Subcutaneous abdominal adipose tissue (tissue), 5 donors: ENCODE measurements at regions not wholly inside any gene's neighbourhood (a gene's known extent, or its start where the extent isn't known, plus 50 kb on each side); places are given as distances from the start of the nearest gene placed in this dataset.
"Not testable (repeated sequence)": the region's sequence is repeated elsewhere in the genome, so short reads cannot be mapped to it uniquely, and the experiment has no call there.

ENCODE experiments used
- H3K27ac ChIP-seq: one replicate; pipeline ENCODE4 v1.7.0; 2013; ENCODE audit warnings: low read depth, mild to moderate bottlenecking, inconsistent platforms, low read length, moderate library complexity
- H3K27me3 ChIP-seq, 5 donors: one replicate each; pipeline ENCODE4 v1.7.0; 2013; ENCODE audit warnings: low read length in 5 of 5, inconsistent platforms in 1 of 5; ENCODE audit not compliant: control insufficient read depth in 5 of 5, insufficient read depth in 4 of 5
- H3K36me3 ChIP-seq, 5 donors: one replicate each; pipeline ENCODE4 v1.7.0; 2013; ENCODE audit warnings: low read length in 5 of 5; ENCODE audit not compliant: control insufficient read depth in 5 of 5, insufficient read depth in 5 of 5
- H3K4me1 ChIP-seq, 5 donors: one replicate each; pipeline ENCODE4 v1.7.0; 2013; ENCODE audit warnings: low read length in 5 of 5, mild to moderate bottlenecking in 3 of 5, moderate library complexity in 1 of 5; ENCODE audit not compliant: control insufficient read depth in 5 of 5, insufficient read depth in 5 of 5
- H3K4me3 ChIP-seq, 5 donors: one replicate each; pipeline ENCODE4 v1.7.0; 2013; ENCODE audit warnings: low read length in 5 of 5, low read depth in 1 of 5
- H3K9ac ChIP-seq, 5 donors: one replicate each; pipeline ENCODE4 v1.7.0; 2013; ENCODE audit warnings: low read length in 5 of 5, mild to moderate bottlenecking in 4 of 5, moderate library complexity in 3 of 5
- H3K9me3 ChIP-seq, 5 donors: one replicate each; pipeline ENCODE4 v1.7.0; 2013; ENCODE audit warnings: low read length in 5 of 5; ENCODE audit not compliant: control insufficient read depth in 5 of 5
- donor health status: healthy.
- donor health status: healthy.
- donor health status: healthy.
- donor health status: healthy.
- donor health status: healthy.

DNA sequence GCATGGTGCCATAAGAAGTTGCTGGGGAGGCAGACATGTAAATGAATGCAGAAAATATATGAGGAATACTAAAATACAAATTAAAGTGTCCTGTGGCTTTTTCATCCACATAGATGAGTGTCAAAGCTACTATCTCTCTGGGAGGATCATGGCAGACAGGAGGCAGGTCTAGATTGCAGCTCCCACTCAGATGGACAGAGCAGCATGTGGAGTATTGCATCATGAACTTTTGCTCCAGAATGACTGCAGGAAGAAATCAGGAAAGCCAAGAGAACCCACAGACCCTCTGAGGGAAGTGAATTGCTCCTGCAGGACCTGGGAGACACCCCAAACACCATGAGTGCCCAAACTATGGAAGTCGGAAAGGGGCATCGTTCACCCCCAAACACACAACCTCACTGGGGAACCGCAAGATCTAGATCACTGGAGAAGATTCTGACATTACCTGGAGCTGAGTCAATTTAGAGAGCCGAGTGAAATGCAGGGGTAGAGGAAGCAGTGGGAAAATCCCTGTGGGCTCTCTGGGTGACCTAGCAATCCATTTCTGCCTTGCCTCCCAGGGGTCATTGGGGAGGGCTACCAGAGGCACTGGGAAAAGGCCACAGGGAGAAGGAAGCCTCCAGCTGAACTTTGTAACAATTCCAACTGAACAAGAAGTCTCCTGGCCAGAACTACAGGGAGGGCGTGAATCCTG, 61.0 kb upstream of the PRSS3 start:
- H3K36me3 ChIP-seq, H3K4me1 ChIP-seq, H3K9me3 ChIP-seq, H3K27me3 ChIP-seq, H3K9ac ChIP-seq, H3K4me3 ChIP-seq, H3K27ac ChIP-seq: not testable (repeated sequence)

DNA sequence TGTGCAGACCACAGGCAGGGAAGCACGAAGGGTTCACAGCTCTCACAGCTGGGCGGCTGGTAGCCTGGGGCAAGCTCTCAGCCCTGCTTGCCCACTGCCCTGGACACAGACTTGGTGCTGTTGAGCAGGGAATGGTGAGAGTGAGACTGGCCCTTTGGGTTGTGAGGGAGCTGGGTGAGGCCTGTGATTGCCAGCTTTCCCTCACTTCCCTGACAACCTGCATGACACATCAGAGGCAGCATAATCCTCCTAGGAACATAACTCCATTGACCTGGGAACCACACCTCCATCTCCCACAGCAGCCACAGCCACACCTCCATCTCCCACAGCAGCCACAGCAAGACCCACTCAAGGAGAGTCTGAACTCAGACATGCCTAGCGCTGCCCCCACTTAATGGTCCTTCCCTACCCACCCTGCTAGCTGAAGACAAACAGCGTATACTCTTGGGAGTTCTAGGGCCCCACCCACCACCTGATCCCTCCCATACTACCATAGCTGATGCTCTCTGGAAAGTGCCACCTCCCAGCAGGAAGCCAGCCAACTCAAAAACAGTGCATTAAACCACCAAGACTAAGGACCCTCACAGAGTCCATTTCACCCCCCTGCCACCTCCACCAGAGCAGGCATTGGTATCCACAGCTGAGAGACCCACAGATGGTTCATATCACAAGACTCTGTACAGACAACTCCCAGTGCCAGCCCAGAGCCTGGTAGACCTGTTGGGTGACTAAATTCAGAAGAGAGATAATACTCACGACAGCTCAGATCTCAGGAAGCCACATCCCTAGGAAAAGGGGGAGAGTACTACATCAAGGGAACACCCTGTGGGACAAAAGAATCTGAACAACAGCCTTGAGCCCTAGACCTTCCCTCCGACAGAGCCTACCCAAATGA, 60.2 kb upstream of the PRSS3 start:
- not testable (repeated sequence) for H3K9ac ChIP-seq, H3K4me1 ChIP-seq, H3K4me3 ChIP-seq, H3K36me3 ChIP-seq, H3K27ac ChIP-seq, H3K9me3 ChIP-seq, H3K27me3 ChIP-seq

DNA sequence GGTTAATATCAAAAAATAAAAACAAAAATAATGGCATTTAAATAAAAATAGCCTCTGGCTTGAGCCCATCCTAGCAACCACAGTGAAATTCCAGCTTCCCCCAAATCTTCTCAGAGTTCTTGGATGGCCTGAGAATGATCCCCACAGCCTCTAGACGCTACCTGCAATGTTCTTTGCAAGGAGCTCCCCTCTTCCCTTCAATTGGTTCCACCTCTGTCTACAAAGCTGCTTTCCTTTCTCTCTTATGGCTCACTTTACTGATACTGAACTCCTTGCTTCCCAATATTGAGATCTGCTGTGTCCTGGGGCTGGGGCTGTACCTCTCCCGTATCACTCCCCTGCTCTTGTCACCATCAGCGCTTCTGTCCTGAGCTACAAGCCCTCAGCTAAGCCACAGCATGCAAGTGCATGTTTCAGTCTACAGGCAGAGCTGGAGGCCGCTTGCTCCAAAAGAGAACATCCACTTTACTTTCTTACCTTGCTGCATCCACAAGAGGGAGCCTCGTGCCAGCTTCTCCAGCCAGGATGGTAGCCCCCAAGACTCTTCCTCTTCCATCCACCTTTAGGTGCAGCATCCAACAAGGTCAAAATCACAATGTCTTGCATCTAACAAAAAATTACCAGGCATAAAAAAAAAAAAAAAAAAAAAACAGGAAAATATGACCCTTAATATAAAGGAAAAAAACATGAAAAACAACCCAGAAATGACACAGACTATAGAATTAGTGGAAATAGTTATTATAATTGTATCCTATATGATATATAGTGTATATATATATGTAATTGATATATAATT, 57.4 kb upstream of the PRSS3 start:
- Histone ChIP-seq H3K27ac (no peak overlapping the region), H3K9me3 (peaks cover 0 to 6% (median 0%) of the 10 kb centered on the region in 5 donors), H3K9ac (no peak overlapping the region), H3K36me3 (no peaks in the 10 kb centered on the region), H3K27me3 (no peaks in the 10 kb centered on the region), H3K4me3 (no peak overlapping the region), H3K4me1 (peaks cover 0 to 10% (median 4%) of the 10 kb centered on the region in 5 donors)

DNA sequence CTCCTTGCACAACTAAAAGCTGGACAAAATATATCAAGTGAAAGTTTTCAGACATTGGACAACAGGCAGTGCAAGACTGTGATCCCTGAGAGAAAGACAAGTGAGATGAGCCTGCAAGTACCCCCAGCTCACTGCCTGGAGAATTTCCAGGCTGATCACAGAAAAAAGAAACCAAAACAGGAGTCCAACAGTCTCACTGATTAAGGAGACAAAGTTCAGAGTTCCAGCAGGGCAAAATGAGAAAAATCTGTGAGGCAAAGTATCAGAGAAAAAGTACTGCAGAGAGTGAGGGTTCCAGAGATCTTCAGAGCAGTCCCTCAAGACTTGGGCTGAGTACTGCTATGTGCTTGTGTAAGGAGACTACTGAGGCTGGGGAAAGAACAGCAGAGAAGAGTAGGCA, 56.0 kb upstream of the PRSS3 start:
- Histone ChIP-seq H3K27ac (no peak overlapping the region), H3K4me3 (no peak overlapping the region), H3K9me3 (peaks cover 0 to 6% (median 0%) of the 10 kb centered on the region in 5 donors), H3K27me3 (no peaks in the 10 kb centered on the region), H3K4me1 (peaks cover 0 to 7% (median 3%) of the 10 kb centered on the region in 5 donors), H3K9ac (no peak overlapping the region), H3K36me3 (no peaks in the 10 kb centered on the region)

DNA sequence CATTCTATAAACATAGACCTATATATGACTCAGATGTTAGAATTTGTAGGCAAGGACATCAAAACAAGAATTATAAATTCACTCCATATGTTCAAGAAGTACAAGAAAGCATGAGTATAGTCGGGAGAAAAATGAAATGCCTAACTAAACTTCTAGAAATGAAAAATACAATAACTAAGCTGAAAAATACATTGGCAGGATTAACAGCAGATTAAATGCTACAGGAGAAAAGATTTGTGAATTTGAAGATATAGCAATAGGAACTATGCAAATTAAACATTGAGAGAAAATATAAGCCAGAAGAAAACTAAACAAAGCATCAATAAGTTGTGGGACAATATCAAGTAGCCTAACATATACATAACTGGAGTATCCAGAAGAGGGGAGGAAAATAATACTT, 55.3 kb upstream of the PRSS3 start:
- no peaks in the 10 kb centered on the region for H3K4me1 ChIP-seq
- no peaks in the 10 kb centered on the region for H3K36me3 ChIP-seq
- no peak overlapping the region for H3K4me3 ChIP-seq
- H3K9ac ChIP-seq = no peak overlapping the region
- peaks cover 0 to 6% (median 0%) of the 10 kb centered on the region in 5 donors for H3K9me3 ChIP-seq
- H3K27ac ChIP-seq = no peak overlapping the region
- H3K27me3 ChIP-seq = no peaks in the 10 kb centered on the region

DNA sequence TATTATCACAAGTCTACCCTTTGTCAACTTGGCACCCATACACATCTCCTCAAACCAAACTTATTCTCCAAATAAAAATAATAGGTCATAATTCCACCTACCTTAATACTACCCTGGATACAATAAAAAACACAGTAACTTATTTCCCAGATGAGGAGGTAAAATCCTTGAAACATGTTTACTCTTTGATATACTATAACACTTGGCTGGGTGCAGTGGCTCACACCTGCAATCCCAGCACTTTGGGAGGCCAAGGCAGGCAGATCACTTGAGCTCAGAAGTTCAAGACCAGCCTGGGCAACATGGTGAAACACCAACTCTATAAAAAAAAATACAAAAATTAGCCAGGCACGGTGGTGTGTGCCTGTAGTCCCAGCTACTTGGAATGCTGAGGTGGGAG, 54.4 kb upstream of the PRSS3 start:
- H3K27me3 ChIP-seq, H3K4me3 ChIP-seq, H3K9me3 ChIP-seq, H3K36me3 ChIP-seq, H3K4me1 ChIP-seq, H3K27ac ChIP-seq, H3K9ac ChIP-seq: not testable (repeated sequence)

DNA sequence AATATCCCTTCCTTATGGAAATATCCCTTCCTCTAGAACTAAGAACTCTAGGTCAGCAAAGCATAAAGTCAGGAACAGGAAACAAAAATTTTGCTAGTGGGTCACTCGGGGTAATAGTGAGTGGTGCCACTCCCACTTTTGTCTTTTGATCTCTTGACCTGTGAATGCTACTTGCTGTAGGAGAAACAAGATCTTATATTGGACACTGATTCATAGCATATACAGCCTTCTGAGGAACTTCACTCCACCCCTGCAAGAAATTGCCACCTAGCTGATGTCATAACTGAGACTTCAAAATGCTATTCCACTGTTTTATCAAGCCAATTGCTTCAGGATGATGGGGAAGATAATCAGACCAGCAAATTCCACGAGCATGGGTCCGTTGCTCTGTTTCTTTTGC, 53.3 kb upstream of the PRSS3 start:
- Histone ChIP-seq H3K9ac (no peak overlapping the region), H3K4me1 (no peaks in the 10 kb centered on the region), H3K27ac (no peak overlapping the region), H3K4me3 (no peak overlapping the region), H3K9me3 (peaks cover 0 to 6% (median 0%) of the 10 kb centered on the region in 5 donors), H3K36me3 (no peaks in the 10 kb centered on the region), H3K27me3 (no peaks in the 10 kb centered on the region)

DNA sequence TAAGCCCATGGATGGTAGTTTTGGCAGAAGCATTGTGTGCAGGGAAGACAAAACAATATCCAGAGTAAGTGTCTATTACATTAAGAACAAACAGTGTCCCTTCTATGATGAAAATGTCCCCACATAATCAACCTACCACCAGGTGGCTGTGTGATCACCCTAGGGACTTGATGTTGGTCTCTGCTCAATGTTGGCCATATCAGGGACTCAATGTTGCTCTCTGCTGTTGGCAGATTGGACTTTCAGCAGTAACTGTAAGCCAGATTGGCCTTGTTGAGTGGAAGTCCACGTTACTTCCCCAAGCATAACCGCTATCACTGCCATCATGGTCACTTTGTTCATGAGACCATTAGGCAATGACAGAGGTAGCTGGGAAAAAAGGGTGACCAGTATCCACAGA, 52.8 kb upstream of the PRSS3 start:
- Histone ChIP-seq H3K9ac (no peak overlapping the region), H3K27ac (no peak overlapping the region), H3K36me3 (no peaks in the 10 kb centered on the region), H3K27me3 (no peaks in the 10 kb centered on the region), H3K4me3 (no peak overlapping the region), H3K9me3 (peaks cover 0 to 6% (median 0%) of the 10 kb centered on the region in 5 donors), H3K4me1 (no peaks in the 10 kb centered on the region)
